Upper lobe of right lung (tissue), 1 donor: ENCODE measurements at regions not wholly inside any gene's neighbourhood (a gene's known extent, or its start where the extent isn't known, plus 50 kb on each side); places are given as distances from the start of the nearest gene placed in this dataset.

Source experiments
- ATAC-seq: fragments of 200-7000 bp; cut with Tn5 transposase; one replicate; pipeline ENCODE4 v1.9.1; 2020; ENCODE audit warnings: mild to moderate bottlenecking, moderate library complexity
- DNase-seq: peaks from one replicate; pipeline ENCODE4 v3.0.0-alpha.2; 2020
- H3K27ac ChIP-seq: fragments of 200-600 bp; one replicate; pipeline ENCODE4 v1.8.0; 2022
- H3K27me3 ChIP-seq: fragments of 200-600 bp; one replicate; pipeline ENCODE4 v1.8.0; 2022; ENCODE audit warnings: mild to moderate bottlenecking
- H3K36me3 ChIP-seq: fragments of 200-600 bp; one replicate; pipeline ENCODE4 v1.8.0; 2022
- H3K4me1 ChIP-seq: fragments of 200-600 bp; one replicate; pipeline ENCODE4 v1.8.0; 2022
- H3K4me3 ChIP-seq: fragments of 200-600 bp; one replicate; pipeline ENCODE4 v1.8.0; 2022; ENCODE audit warnings: mild to moderate bottlenecking
- H3K9me3 ChIP-seq: fragments of 200-600 bp; one replicate; pipeline ENCODE4 v1.8.0; 2022
- CTCF ChIP-seq: fragments of 200-600 bp; IDR thresholded peaks from one replicate; pipeline ENCODE4 v1.8.0; 2022; ENCODE audit warnings: antibody characterized with exemption
- intact Hi-C: fragments of 100-400 bp; cut with DNase I; formaldehyde crosslinking; loops from one replicate; pipeline ENCODE4 v1.11.0; 2022
- donor health status: DM: no; HTN: yes; CAD: no; lungs with severe emphysema.

GRCh38 chr7:92914645-92915044, 78.3 kb upstream of the CDK6 start:
- Histone ChIP-seq H3K27ac (no peak overlapping the region), H3K36me3 (no peaks in the 10 kb centered on the region), H3K4me1 (no peaks in the 10 kb centered on the region), H3K27me3 (no peaks in the 10 kb centered on the region), H3K4me3 (no peak overlapping the region), H3K9me3 (no peaks in the 10 kb centered on the region)
- TF ChIP-seq CTCF, result no peak
- intact Hi-C loops, result no loop called here
- ATAC-seq (no peak), DNase-seq (no peak)

GRCh38 chr7:92913849-92914248, 77.5 kb upstream of the CDK6 start:
- no peaks in the 10 kb centered on the region for H3K36me3 ChIP-seq
- TF ChIP-seq CTCF, result no peak
- intact Hi-C loops, result no loop called here
- DNase-seq (no peak), ATAC-seq (no peak)
- H3K9me3 ChIP-seq, result no peaks in the 10 kb centered on the region
- H3K27me3 ChIP-seq, result no peaks in the 10 kb centered on the region
- H3K4me3 ChIP-seq, result no peak overlapping the region
- no peak overlapping the region for H3K27ac ChIP-seq
- H3K4me1 ChIP-seq, result no peaks in the 10 kb centered on the region

GRCh38 chr7:92910976-92911375, 74.6 kb upstream of the CDK6 start:
- Histone ChIP-seq H3K4me3 (no peak overlapping the region), H3K9me3 (no peaks in the 10 kb centered on the region), H3K27me3 (no peaks in the 10 kb centered on the region), H3K4me1 (no peaks in the 10 kb centered on the region), H3K36me3 (no peaks in the 10 kb centered on the region), H3K27ac (no peak overlapping the region)
- no peak for ATAC-seq
- no peak for DNase-seq
- intact Hi-C loops, result no loop called here
- TF ChIP-seq CTCF, result no peak

- Histone ChIP-seq H3K4me3 (no peak overlapping the region), H3K9me3 (no peaks in the 10 kb centered on the region), H3K4me1 (no peaks in the 10 kb centered on the region), H3K27me3 (no peaks in the 10 kb centered on the region), H3K36me3 (no peaks in the 10 kb centered on the region), H3K27ac (no peak overlapping the region)
- TF ChIP-seq CTCF, result no peak
- DNase-seq (no peak), ATAC-seq (no peak)
- intact Hi-C loops, result no loop called here
Observed at GRCh38 chr7:92909686-92910475, 73.5 kb upstream of the CDK6 start.

GRCh38 chr7:92904244-92905131, 68.1 kb upstream of the CDK6 start:
- Histone ChIP-seq H3K27me3 (no peaks in the 10 kb centered on the region), H3K36me3 (no peaks in the 10 kb centered on the region), H3K4me1 (no peaks in the 10 kb centered on the region), H3K4me3 (no peak overlapping the region), H3K9me3 (no peaks in the 10 kb centered on the region), H3K27ac (no peak overlapping the region)
- no peak for TF ChIP-seq CTCF
- ATAC-seq (peak; percentile 39), DNase-seq (no peak)
- intact Hi-C loops, result no loop called here
